ENCODE measurements at regions not wholly inside any gene's neighbourhood (a gene's known extent, or its start where the extent isn't known, plus 50 kb on each side); places are given as distances from the start of the nearest gene placed in this dataset.
"Not testable (repeated sequence)": the region's sequence is repeated elsewhere in the genome, so short reads cannot be mapped to it uniquely, and the experiment has no call there.

- H3K27me3 ChIP-seq (replicated peaks), result peaks cover 3% of the 10 kb centered on the region; the same call in 1 of the 2 replicates
- no peak overlapping the region for H3K4me3 ChIP-seq
- no peak overlapping the region for H3K27ac ChIP-seq
- no peak for DNase-seq (ENCODE audit: low read depth in 1 of 2, low spot score in 2 of 2)
- no peaks in the 10 kb centered on the region for H3K36me3 ChIP-seq
- H3K9me3 ChIP-seq (replicated peaks), result no peaks in the 10 kb centered on the region
- no peaks in the 10 kb centered on the region for H3K4me1 ChIP-seq (replicated peaks)
Measured at GRCh38 chr10:9301148-9301547, 1246.7 kb downstream of the GATA3 start.

GRCh38 chr10:9301554-9301953 is 1247.1 kb downstream of the GATA3 start:
- Histone ChIP-seq H3K9me3 (replicated peaks) (no peaks in the 10 kb centered on the region), H3K4me3 (no peak overlapping the region), H3K27me3 (replicated peaks) (peaks cover 3% of the 10 kb centered on the region; the same call in 1 of the 2 replicates), H3K27ac (no peak overlapping the region), H3K36me3 (no peaks in the 10 kb centered on the region), H3K4me1 (replicated peaks) (no peaks in the 10 kb centered on the region)
- no peak for DNase-seq (ENCODE audit: low read depth in 1 of 2, low spot score in 2 of 2)

GRCh38 chr10:9302140-9302746 is 1247.8 kb downstream of the GATA3 start:
- peaks cover under 1% of the 10 kb centered on the region; the same call in 1 of the 2 replicates for H3K27me3 ChIP-seq (replicated peaks)
- DNase-seq (ENCODE audit: low read depth in 1 of 2, low spot score in 2 of 2), result peak in 1 of 2 experiments; percentile 24
- no peaks in the 10 kb centered on the region for H3K9me3 ChIP-seq (replicated peaks)
- H3K4me3 ChIP-seq, result no peak overlapping the region
- no peak overlapping the region for H3K27ac ChIP-seq
- no peaks in the 10 kb centered on the region for H3K4me1 ChIP-seq (replicated peaks)
- no peaks in the 10 kb centered on the region for H3K36me3 ChIP-seq

DNA sequence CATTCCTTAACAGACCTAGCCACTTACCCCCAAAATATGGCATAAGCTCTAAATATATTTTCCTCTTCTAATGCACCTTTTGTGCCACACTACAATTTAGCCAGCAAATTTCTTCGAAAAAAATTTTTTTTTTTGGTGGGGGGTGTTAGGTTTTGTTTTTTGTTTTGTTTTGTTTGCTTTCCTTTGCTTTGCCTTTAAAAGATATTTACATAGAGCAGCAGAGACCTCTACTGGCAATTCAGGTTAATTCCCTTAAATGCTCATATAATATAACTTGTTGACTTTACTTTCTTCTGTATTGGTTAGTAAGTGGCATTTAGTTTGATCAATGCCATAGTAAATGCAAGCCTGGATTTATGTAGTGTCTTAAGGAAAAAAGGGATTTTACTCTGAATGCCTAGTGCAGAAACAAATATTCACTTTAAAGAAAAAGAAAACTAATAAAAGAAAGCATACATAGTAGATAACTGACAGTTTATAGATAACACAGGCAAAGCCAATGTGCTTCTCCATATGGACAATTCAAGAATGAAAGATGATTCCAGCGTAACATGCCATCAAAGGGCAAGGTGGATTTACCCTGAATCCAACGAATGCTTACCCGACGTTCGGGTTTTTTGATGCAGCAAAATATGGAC is 1250.6 kb downstream of the GATA3 start:
- peak in 1 of 2 experiments; percentile 4 for DNase-seq (ENCODE audit: low read depth in 1 of 2, low spot score in 2 of 2)
- Histone ChIP-seq H3K27me3 (replicated peaks) (no peaks in the 10 kb centered on the region), H3K36me3 (no peaks in the 10 kb centered on the region), H3K9me3 (replicated peaks) (no peaks in the 10 kb centered on the region), H3K27ac (no peak overlapping the region), H3K4me3 (no peak overlapping the region), H3K4me1 (replicated peaks) (no peaks in the 10 kb centered on the region)

DNA sequence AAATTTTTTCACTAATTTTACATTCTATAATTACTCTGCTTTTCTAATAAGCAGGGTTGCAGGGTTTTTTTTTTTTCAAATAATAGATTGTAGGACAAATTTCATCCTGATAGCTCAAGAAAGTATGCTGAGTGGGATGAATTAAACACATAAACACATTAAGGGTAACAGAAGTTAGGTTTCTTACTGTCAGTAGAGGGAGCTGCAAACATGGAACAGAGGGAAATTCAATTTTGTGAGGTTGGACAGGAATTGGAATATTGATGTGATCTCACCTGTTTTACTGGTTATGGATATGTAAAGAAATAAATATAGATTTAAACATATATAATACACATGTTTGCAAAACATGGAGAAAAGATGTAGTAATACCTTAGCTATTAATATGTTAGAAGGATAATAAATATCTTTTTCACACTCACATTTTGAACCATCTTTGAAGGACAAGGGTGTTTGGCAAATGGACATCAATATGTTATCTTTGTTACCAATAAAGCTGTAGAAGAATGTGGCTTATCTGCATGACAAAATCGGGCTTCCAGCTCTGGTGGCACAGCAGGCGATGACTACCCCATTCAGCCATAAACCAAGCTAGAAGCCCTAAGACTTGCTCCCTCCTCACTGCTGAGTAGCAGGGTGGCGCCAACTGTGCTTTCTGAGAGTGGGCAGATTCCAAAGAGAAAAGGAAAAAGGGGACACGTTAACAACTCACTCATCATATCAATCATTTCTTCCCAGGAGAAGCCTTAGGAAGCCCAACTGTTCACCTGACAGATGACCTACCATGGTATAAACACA is 1257.4 kb downstream of the GATA3 start:
- H3K27ac ChIP-seq, result no peak overlapping the region
- no peak for DNase-seq (ENCODE audit: low read depth in 1 of 2, low spot score in 2 of 2)
- no peaks in the 10 kb centered on the region for H3K4me1 ChIP-seq (replicated peaks)
- H3K4me3 ChIP-seq, result no peak overlapping the region
- no peaks in the 10 kb centered on the region for H3K27me3 ChIP-seq (replicated peaks)
- no peaks in the 10 kb centered on the region for H3K36me3 ChIP-seq
- H3K9me3 ChIP-seq (replicated peaks), result no peaks in the 10 kb centered on the region

DNA sequence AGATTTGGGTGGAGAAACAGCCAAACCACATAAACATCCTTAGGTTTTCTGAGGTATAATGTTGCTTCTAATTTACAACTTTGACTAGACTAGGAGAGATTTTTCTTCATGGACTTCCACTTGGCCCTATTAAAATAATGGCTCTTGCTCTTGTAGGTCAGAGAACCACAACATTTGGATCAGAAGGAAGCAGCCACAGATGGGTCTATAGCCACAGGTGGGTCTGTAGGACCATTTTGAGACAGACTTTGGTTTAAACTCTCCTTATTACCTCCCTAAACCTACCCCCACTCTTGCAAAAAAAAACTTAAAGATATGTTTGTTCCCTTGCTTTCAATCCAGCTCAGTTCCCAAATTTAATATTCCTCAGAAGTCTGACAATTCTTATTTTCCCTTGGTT is 1260.8 kb downstream of the GATA3 start:
- Histone ChIP-seq H3K27ac (no peak overlapping the region), H3K9me3 (replicated peaks) (no peaks in the 10 kb centered on the region), H3K36me3 (no peaks in the 10 kb centered on the region), H3K4me3 (no peak overlapping the region), H3K4me1 (replicated peaks) (no peaks in the 10 kb centered on the region), H3K27me3 (replicated peaks) (no peaks in the 10 kb centered on the region)
- no peak for DNase-seq (ENCODE audit: low read depth in 1 of 2, low spot score in 2 of 2)

DNA sequence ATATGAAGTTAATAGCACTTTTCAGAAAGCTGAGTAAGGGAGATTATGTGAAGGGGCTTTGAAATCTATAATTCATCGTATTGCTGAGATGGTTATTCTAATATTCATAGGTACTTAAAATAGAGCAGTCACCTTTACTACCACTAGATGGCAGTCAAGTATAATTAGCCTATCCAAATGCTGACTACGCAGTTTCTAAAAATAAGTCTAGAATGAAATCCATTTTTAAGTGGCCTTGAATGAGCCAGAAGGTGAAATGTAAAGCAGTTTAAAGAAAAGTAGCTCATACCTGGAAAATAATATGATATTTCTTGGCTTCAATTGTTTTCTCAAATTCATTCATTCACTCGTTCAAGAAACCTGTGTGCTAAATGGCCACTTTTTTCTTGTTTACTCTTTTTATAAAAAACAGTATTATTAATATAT is 1277.1 kb downstream of the GATA3 start:
- Histone ChIP-seq H3K27me3 (replicated peaks) (no peaks in the 10 kb centered on the region), H3K27ac (no peak overlapping the region), H3K9me3 (replicated peaks) (no peaks in the 10 kb centered on the region), H3K36me3 (no peaks in the 10 kb centered on the region), H3K4me3 (no peak overlapping the region), H3K4me1 (replicated peaks) (no peaks in the 10 kb centered on the region)
- DNase-seq (ENCODE audit: low read depth in 1 of 2, low spot score in 2 of 2), result peak in 1 of 2 experiments; percentile 15

DNA sequence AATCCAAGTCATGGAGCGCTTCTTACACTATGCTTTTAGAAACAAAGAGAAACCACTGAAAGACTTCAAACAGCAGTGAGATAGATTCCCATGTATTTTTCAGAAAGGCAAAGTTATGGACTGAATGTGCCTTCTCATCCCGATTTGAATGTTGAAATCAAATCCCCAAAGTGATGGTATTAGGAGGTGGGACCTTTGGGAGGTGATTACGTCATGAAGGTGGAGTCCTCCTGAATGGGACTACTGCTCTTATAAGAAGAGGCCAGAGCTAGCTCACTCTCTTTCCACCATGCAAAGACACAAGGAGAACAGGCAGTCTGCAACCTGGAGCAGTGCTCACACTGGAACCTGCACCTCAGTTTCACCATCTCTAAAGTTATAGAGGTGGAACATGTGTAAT is 1279.8 kb downstream of the GATA3 start:
- H3K4me1 ChIP-seq (replicated peaks), result no peaks in the 10 kb centered on the region
- no peaks in the 10 kb centered on the region for H3K27me3 ChIP-seq (replicated peaks)
- H3K36me3 ChIP-seq, result no peaks in the 10 kb centered on the region
- no peak overlapping the region for H3K27ac ChIP-seq
- no peak overlapping the region for H3K4me3 ChIP-seq
- no peak for DNase-seq (ENCODE audit: low read depth in 1 of 2, low spot score in 2 of 2)
- H3K9me3 ChIP-seq (replicated peaks), result no peaks in the 10 kb centered on the region

GRCh38 chr10:9339716-9340115 is 1285.2 kb downstream of the GATA3 start:
- no peaks in the 10 kb centered on the region for H3K4me1 ChIP-seq (replicated peaks)
- no peaks in the 10 kb centered on the region for H3K27me3 ChIP-seq (replicated peaks)
- no peak overlapping the region for H3K27ac ChIP-seq
- H3K36me3 ChIP-seq, result no peaks in the 10 kb centered on the region
- no peak for DNase-seq (ENCODE audit: low read depth in 1 of 2, low spot score in 2 of 2)
- H3K9me3 ChIP-seq (replicated peaks), result no peaks in the 10 kb centered on the region
- no peak overlapping the region for H3K4me3 ChIP-seq

DNA sequence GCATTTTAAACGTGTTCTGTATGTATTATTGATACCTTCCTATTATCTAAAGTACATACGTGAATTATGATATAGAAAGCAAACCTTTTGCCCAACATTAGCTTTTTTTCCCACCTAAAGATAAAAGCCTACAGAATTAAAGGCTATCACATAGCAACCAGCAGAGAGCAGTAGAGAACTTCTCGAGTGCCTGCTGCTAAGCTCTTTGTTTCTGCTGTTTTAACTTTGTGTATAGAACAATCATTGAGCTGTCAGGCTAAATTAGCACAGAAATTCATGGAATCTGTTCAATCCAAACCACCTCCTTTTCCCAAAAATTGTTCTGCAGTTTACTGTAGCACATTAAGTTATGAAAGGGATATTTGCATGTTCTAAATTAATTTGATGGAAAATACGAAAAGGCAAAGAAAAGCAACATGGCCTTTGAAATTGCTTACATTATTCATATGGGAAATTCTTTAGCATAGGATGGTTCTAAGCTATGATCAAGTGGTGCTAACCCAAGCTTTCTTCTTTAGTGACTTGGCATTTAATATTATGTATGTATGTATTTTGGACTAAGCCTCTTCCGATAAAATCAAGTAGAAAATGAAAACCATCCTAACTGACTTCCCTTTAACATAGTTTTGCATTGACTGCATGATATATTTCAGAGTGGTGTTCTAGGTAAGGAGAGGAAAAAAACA is 1288.5 kb downstream of the GATA3 start:
- no peaks in the 10 kb centered on the region for H3K4me1 ChIP-seq (replicated peaks)
- peak in 1 of 2 experiments; percentile 22 for DNase-seq (ENCODE audit: low read depth in 1 of 2, low spot score in 2 of 2)
- no peaks in the 10 kb centered on the region for H3K36me3 ChIP-seq
- H3K27me3 ChIP-seq (replicated peaks), result no peaks in the 10 kb centered on the region
- no peak overlapping the region for H3K27ac ChIP-seq
- H3K9me3 ChIP-seq (replicated peaks), result no peaks in the 10 kb centered on the region
- no peak overlapping the region for H3K4me3 ChIP-seq

GRCh38 chr10:9347933-9348332 is 1293.4 kb downstream of the GATA3 start:
- H3K27ac ChIP-seq; H3K9me3 ChIP-seq (replicated peaks); H3K27me3 ChIP-seq (replicated peaks); H3K36me3 ChIP-seq; H3K4me3 ChIP-seq; H3K4me1 ChIP-seq (replicated peaks); DNase-seq (ENCODE audit: low read depth in 1 of 2, low spot score in 2 of 2): not testable (repeated sequence)

- Histone ChIP-seq H3K27ac (no peak overlapping the region), H3K9me3 (replicated peaks) (no peaks in the 10 kb centered on the region; the same call in 1 of the 2 replicates), H3K27me3 (replicated peaks) (no peaks in the 10 kb centered on the region), H3K4me3 (no peak overlapping the region), H3K36me3 (no peaks in the 10 kb centered on the region), H3K4me1 (replicated peaks) (no peaks in the 10 kb centered on the region)
- DNase-seq (ENCODE audit: low read depth in 1 of 2, low spot score in 2 of 2), result no peak
Measured at GRCh38 chr10:9357471-9357870, 1303.0 kb downstream of the GATA3 start.

DNA sequence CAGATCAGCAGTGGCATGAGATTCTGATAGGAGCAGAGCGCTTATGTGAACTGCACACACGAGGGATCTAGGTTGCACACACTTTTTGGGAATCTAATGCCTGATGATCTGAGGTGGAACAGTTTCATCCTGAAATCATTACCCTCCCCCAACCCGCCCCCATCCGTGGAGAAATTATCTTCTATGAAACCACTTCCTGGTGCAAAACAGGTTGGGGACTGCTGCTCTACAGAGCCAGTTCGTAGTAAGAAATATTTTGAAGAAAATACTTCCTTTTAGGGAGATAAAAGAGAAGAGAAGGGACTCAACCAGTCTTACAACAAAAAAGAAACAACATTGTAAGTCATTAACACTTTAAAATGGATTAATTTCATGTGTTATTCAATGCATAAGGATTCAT is 1308.2 kb downstream of the GATA3 start:
- no peak for DNase-seq (ENCODE audit: low read depth in 1 of 2, low spot score in 2 of 2)
- no peaks in the 10 kb centered on the region for H3K9me3 ChIP-seq (replicated peaks)
- H3K36me3 ChIP-seq, result no peaks in the 10 kb centered on the region
- H3K4me3 ChIP-seq, result no peak overlapping the region
- H3K27me3 ChIP-seq (replicated peaks), result no peaks in the 10 kb centered on the region
- H3K27ac ChIP-seq, result no peak overlapping the region
- H3K4me1 ChIP-seq (replicated peaks), result no peaks in the 10 kb centered on the region

GRCh38 chr10:9379183-9379582 is 1324.7 kb downstream of the GATA3 start:
- Histone ChIP-seq H3K36me3 (no peaks in the 10 kb centered on the region), H3K9me3 (replicated peaks) (no peaks in the 10 kb centered on the region)

More at GRCh38 chr10:9379183-9379582, 1324.7 kb downstream of the GATA3 start:
- Histone ChIP-seq H3K4me3 (no peak overlapping the region), H3K27ac (no peak overlapping the region), H3K27me3 (replicated peaks) (no peaks in the 10 kb centered on the region), H3K4me1 (replicated peaks) (no peaks in the 10 kb centered on the region)
- DNase-seq (ENCODE audit: low read depth in 1 of 2, low spot score in 2 of 2), result no peak
